ENCODE measurements at regions not wholly inside any gene's neighbourhood (a gene's known extent, or its start where the extent isn't known, plus 50 kb on each side); places are given as distances from the start of the nearest gene placed in this dataset.

DNA sequence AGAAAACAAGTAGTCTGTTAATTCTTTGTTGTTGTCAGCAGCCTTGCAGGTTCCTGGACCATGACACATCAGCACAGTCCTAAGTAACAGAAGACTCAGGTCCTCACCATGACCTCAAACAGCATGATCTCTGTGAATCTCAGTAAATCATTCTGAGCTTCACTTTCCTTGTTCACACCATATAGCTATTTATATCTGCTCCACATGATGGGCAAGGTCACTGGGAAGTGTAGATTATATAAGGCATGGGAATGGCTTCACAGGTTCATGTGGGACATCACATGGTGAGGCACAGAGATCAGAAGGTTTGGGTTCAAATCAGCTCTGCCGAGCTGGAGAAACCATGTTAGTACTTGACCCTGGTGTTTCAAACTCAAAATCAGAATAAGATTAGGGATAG lies 245.4 kb upstream of the SPTLC3 start:
- DNase-seq, result no peak

DNA sequence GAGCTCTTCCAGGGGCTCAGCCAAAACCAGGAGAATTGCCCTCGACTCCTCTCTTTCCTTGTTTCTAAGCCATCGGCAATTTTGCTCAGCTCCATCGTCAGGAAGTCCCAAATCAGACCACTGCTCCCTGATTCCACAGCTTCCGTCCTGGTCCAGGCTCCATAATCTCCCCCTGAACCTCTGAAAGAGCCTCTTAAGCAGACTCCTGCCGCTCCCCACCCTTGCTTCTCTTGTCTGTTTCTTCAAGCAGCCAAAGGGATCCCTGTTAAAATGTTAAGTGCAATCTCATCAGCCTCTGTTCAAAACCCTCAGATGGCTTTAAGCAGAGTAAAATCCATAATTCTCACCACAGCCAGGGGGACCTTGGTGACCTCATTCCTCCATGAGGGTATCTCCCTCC lies 244.7 kb upstream of the SPTLC3 start:
- peak; percentile 34 for DNase-seq

DNA sequence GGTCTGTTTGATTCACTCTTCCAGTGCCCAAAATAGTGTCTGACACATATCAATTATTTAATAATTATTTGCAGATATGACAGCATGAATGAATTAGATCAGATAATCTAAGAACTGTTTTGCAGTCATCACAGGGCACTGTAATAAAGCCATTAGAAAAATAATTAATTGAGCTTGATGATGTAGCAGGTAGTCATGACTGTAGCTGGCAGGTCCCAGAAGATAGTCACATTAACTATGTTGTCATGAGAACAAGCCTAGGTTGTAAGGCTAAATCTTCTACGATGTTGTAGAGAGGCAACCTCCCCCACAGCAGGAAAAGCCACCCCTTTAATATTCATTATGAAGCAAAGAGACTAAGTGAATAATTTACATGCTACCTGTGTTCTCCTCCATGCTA lies 243.9 kb upstream of the SPTLC3 start:
- DNase-seq, result no peak

DNA sequence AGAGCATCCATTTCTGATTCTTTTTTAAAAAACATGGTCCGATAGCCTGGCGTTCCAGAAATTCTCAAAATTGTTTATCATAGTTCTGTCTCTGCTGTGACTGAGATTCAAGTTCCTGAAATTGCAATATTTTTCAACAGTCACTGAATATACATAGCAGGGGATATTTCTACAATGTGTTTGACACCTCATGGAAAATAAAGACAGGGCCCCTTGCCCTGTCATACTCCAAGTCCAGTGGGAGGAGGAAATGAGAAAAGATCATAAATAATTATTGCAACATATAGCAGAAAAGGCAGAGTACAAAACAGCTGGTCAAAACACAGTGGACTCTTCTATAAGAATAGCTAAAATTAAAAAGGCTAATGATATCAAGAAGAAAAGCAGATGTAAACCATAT lies 234.8 kb upstream of the SPTLC3 start:
- no peak for DNase-seq

DNA sequence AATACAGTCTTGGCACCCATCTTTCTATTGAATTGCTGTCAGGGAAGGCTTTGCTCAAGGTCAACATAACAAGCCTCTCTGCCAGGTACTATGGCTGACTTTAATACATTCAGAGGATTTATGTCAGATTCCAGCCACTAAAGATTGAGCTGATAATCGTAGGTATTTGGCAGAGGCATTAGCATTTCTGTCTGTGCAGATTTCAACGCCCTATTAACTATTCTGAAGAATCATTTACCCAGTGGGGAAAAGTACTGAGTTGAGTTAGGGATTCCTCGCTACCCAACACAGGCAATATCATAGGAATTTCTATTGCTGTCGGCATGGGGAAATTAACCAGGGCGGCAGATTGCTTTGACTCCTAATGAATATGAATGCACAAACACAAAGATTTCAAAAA lies 233.7 kb upstream of the SPTLC3 start:
- DNase-seq, result no peak

DNA sequence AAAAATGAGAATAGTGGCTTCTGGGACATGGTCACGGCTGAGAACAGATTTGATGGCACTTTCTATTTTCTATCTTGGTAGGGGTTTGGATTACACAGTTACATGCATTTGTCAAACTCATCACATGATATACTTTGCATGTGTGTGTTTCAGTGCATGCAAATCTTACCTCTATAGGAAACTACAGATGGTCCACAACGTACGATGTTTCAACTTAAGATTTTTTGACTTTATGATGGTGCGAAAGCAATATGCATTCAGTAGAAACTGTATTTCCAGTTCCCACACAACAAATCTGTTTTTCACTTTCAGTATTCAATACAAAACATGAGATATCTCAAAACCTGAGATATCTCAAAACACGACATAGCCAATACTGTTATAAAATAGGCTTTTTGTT lies 231.8 kb upstream of the SPTLC3 start:
- no peak for DNase-seq

DNA sequence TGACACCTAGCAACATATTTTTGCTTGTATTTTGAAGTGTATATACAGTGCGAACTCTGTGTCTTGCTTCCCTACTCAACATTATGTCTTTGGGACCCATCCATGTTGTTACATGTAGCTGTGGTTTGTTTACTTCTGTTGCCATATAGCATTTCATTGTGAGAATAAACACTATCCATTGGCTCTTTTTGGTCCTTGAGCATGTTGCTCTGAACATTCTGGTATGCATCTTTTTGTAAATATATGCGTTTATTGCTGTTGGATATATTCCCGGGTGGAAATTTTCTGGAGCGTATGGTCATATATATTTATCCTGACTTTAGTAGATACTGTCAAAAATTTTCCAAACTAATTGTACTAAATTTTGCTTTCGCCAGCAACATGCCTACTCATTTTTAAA lies 222.5 kb upstream of the SPTLC3 start:
- DNase-seq, result no peak

DNA sequence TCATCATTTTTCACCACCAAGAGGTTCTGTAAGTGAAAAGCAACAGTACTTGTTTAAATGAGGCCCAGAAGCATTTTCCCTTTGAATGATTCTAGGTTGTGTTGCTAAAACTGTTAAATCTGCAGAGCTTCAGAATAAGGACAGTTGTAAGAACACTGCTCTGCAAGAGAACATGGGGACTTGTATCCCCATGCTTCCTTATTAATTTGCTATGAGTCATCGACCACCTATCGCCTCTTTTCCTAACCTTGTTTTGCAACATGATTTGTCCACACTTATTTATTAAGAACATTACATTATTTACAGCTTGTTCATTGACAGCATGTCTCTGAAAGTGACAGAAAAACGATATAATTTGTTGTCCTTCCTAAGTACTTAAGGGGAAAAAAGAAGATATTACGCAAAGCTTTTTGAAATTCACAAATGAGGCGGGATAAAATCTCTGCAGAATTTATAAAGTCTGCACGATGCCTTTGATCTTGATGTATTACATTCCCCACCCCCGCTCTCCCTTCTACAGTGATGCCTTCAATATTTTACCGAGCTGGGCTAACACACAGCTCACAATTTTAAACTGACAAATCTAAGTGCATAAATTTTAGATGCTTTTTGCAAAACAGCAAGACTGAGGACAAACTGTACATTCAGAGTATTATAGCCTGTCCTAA lies 220.0 kb upstream of the SPTLC3 start:
- no peak for DNase-seq

DNA sequence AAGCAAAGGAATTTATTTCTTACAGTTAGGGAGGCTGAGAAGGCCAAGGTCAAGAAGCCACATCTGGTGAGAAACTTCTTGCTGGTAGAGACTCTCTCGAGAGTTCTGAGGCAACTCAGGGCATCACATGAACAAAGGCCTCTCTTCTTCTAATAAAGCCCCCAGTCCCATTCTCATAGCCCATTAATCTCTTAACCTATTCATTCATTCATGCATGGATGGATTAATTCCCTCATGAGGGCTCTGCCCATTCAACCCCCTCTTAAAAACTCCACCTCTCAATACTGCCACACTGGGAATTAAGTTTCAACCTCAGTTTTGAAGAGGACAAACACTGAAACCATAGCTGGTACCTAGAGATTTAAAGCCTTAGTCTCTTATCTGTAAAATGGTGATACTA lies 217.9 kb upstream of the SPTLC3 start:
- no peak for DNase-seq

DNA sequence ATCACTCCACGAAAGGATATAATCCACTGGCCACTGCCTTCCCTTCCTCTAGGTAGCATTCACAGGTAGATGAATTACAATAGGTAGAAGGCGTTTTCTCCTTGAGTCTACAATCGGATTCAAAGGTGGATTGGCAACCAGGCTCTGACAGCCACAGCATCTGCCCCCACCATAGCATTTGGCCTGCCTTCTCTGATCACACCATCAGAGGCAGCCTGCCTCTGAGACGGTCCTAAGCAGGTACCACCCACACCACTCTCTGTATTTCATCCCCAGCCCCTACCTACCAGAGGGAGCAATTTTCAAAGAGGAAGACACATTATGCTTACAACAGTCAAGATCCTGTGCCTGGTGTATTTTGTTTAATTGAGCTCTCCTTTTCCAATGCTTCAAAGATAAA lies 210.5 kb upstream of the SPTLC3 start:
- DNase-seq, result no peak

DNA sequence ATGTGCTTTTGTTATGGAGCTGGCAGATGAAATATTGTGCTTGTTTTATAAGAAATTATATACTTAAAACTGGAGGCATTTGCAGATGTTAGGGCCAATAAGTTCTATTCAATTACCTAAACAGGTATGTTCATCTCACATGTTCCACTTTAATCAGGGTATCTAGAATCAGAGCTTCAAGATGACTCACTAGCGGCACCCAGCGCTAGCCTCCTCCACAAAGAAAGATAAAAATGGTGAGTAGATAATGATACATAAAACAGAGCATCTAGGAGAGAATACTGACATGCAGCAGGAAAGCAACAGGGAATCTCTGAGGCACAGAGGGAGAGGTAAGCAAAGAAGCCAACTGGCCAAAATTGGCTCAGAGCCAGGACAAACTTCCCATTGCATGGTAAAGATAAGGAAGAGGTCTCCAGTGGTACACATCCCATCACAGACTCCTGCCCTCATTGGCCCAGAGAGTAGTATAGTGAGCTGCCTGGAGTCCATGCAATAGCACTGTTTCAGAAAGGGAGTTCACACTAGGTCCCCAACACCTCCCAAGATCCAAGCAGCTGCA lies 200.7 kb upstream of the SPTLC3 start:
- DNase-seq, result no peak

DNA sequence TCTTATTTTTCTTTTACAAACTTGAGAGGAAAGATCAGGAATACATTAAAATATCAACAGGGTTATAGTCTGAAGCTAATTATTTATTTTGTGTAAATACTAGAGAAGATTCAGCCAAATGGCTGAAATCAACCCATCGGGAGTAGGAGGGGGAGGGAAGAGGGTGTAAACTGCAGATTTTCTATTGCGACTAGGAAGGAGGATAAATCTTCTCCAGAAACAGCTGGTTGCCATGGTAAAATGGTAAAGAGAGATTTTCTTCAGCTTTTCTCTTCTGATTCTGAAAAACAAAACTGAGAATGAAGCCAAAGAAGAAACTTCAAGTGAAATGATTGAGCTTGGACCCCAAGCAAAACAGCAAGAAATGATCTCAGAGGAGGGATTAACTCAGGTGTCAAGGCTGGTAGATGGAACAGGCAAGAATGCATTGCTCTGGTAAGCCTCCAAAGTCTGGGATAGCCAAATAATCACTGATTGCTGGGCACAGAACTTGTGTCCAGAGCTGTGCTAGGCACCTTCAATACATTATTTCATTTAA lies 193.5 kb upstream of the SPTLC3 start:
- DNase-seq, result no peak

DNA sequence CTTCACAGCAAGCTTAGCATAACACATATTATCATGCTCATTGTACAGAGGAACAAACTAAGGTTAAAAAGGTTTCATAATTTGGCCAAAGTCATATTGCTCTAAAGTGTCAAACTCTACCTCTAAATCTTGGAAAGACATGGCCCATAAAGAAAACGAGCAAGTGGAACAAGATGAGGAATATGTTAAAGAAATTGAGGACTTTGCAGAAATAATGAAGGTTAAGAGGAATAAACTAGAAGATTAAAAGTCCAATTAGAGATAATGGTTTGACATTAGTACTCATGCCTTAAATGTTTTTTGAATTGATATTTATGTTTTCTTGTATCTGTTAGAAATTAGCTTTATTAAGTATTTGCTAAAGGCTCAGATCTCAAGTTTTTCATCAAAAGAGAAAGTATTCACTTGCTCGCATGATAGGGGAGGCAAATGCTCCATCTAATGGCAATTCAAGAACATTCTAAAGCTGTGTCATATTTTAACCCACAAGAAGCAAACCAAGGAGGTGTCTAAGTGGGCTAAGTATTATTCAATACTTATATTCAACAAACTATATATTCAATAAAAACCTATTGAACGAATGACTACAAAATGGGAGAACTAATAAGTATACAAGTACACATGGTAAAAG lies 192.9 kb upstream of the SPTLC3 start:
- DNase-seq, result no peak

DNA sequence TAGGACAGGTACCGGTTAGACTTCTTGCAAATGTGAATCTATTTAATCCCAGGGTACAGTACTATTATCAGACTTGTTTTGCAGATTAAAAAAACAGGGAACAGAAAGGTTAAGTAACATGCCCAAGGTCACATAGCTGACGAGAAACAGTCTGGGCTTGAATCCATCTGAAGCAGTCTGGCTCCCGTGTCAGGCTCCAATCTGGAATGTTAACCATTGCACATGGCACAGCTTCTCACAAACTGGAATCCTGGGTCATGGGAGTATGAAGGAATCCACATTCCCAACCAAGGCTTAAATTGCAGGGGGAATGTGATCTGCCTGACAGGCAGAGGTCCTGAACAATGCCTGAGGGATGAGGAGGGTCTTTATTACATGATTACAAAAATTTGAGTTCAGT lies 187.5 kb upstream of the SPTLC3 start:
- no peak for DNase-seq

DNA sequence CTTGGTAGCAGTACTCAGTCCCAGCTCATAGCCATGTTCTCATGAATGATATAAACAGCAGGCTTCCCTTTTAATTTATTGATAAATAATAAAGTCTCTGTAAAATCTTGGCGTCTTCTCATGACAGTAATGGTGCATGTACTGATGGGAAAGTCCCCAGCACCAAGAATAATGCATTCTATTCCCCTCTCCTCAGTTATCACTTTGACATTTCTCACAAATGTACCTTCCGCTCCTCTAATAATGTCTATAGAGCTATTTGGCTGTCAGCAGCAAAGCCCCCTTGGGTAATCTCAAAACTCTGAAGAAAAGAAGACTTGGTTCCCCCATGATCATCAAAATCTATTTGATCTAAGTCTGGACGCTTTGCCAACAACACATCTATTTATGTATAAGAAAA lies 185.0 kb upstream of the SPTLC3 start:
- no peak for DNase-seq

DNA sequence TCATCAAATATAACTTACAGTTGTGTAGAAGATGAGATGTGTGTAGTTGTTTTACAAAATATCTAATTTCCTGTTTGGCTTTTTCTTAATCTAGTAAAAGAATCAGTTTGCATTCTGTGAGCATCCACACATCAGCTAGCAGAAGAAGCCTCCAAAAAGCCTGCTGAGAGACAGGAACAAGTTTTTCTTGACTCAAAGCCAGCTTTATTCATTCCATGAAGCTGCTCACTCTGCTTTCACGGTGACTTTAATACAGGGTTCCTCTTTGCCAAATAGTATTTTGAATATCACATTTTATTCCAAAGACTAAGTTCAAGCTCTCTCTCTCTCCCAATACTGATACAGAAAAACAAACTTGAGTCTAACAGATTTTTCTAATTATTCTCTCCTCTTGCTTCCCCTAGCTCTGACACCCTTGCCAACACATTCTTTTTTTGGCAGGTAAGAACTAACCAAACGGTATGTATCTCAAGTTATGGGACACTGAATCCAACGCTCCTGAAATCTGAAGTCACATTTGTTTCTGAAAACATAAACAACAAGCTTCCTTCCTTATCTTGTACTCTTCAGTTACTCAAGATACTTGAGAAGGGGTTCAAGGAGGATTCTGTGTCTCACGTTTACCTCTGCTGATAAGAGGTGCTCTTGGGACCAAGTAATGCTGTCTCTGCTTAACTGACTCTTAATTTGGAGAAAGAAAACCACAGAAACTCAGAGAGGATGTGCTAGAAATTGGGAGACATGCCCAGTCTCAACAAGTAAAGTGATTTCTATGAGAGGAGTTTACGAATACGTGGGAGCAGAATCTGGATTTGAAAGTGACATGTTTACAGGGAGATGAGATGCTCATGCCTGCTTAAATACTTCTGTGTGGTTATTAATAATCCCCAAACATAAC lies 184.2 kb upstream of the SPTLC3 start:
- DNase-seq, result no peak

DNA sequence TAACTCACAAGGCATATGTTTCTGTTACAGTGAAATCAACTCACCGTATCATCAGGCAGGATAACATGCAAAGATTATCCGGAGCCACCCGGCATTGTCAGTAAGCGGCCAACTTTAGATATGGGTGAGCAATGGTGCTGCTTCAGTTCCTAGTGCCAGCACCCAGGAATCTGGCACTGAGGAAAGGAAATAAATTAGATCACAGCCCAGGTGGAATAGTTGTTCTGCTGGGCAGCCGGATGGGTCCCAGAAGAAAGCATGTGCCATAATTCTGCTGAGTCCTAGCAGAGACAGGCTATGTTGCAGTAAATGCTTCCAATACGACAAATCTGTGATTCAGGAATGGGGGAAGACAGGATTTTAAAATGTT lies 183.6 kb upstream of the SPTLC3 start:
- no peak for DNase-seq

DNA sequence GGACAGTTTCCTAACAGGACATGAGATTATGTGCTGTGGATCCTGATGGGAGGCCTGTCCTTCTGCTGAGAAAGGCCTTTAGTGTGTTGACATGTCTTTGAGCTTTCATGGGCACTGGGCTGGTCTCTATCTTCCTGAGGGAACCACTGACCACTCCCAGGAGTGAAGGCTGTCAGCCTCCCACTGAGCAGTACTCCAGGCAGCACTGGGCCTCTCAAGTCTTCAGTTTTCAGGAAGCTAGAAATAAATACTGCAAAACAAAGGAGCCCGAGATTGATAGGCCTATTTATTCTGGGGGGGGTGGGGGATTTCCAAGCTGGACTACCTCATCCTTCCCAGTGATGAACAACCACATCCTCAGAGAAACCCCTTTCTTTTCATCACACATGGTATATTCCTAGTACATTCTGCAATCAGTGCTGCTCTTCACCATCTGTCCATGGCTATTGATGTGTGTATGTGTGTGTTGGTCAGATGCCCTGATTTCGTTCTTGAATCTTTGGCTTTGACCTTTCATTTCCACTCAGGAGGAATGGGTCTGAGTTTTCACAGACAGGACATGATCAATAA lies 180.9 kb upstream of the SPTLC3 start:
- peak; percentile 58 for DNase-seq

DNA sequence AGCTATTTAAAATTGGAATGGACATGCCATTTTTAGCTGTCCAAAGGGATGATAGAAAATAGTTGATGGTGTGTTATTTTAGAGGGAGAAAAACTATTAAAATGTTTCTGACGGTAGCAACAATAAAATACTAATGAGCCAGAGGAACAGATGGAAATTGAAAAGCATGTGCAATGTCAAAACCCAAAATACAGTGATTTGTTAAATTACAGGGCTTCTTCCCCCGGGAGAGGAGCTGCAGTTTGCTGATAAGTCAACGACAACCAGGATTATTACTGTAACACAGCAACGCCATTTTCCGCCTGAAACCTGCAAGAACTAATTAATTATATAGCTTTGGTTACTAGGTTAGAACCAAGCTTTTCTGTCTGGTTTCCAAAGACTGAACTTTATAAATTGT lies 179.6 kb upstream of the SPTLC3 start:
- DNase-seq, result no peak

DNA sequence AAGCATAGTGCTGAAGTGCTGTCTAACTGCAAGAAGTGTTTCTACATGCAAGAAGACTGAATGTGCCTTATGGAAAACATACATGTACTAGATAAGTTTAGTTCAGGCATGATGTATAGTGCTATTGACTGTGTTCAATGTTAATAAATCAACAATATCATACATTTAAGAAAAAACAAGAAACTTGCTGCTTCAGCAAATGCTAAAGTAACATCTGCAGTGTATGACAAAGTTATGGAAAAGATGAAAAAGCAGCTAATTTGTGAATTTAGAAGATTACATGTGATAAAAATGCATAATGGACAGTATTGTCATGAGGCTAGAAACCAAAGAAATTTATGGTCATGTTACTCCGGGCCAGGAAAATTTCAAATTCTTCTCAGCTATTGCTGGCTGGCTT lies 174.9 kb upstream of the SPTLC3 start:
- no peak for DNase-seq

DNA sequence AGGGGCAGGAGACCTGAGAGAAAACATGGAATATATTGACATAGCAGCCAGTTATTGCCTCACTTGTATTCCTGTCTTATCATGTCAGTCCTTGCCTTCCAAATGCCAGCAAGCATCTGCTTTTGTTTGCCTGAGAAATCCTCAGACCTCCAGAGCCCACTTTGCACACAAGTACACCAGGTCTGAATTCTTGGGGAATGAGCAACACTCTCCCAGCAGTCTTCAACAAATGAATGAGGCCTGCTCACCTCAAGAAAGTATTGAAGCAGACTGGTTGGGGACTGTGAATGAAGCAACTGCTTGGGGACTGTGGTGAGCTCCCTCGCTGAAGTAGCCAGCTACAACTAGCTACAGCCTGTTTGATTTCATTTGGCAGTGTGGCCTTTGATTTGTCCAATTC lies 172.8 kb upstream of the SPTLC3 start:
- DNase-seq, result no peak

DNA sequence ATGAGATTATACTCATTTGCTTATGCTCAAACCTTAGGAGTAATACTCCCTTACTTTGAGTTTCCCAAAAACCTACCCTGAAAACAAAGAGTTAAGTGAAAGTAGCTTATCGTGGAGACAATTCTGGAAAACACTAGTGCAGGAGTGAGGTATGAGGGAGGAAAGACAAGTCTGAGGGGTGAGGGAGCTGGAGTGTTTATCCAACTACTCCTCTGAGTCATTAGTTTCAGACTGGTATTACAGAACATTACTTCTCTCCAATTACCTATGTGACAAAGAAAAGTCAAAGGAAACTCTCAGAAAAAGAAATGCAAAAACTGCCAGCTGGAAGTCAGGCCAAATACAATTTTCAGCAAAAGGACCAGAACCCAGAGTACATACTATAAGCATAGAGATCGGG lies 171.1 kb upstream of the SPTLC3 start:
- DNase-seq, result no peak

DNA sequence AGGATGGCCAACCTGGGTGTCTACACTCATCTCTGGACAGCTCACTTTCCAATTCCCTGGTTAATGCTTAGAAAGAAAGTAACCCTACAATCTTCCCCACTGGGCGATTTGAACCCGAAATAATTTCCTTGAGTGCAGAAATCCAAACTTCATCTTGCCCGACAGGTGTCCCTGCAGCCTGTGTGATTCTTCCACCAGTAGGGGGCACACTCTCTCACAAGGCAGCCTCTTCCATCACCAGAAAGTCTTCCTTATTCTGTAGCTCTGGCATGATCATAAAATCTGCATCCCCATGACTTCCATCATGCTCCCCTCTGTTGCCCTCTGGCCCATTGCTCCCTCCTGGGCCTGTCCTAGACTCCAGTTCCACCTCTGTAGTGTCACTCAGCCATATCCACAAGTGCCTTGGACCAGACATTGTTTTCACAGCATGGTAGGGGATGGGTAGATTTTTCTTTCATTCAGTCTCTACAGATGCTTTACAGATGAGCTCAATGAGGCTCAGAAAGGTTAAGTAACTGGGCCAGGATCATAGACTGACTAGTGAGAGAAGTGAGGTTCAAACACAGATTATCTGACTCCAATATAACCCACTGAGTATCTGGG lies 170.4 kb upstream of the SPTLC3 start:
- DNase-seq, result no peak

Measured in retina (tissue), 1 donor.